Thymus (tissue), 11 donors: ENCODE measurements at regions not wholly inside any gene's neighbourhood (a gene's known extent, or its start where the extent isn't known, plus 50 kb on each side); places are given as distances from the start of the nearest gene placed in this dataset.
"Not testable (repeated sequence)": the region's sequence is repeated elsewhere in the genome, so short reads cannot be mapped to it uniquely, and the experiment has no call there.

ENCODE experiments used
- DNase-seq, 9 donors: peaks; one replicate each; pipeline ENCODE4 v3.0.0-alpha.2; 2013; ENCODE audit warnings: low spot score in 9 of 9, low read depth in 6 of 9, missing footprints in 1 of 9
- H3K27ac ChIP-seq, 2 donors: one replicate each; pipeline ENCODE4 v1.5.1; 2013; ENCODE audit warnings: control low read depth in 1 of 2, low read depth in 1 of 2, low read length in 1 of 2, mild to moderate bottlenecking in 1 of 2, moderate library complexity in 1 of 2
- H3K27me3 ChIP-seq, 2 donors: one replicate each; pipeline ENCODE4 v1.5.1; 2013; ENCODE audit warnings: low read length in 1 of 2; ENCODE audit not compliant: control insufficient read depth in 2 of 2, insufficient read depth in 1 of 2
- H3K36me3 ChIP-seq, 2 donors: one replicate each; pipeline ENCODE4 v1.5.1; 2013; ENCODE audit warnings: low read length in 1 of 2, mild to moderate bottlenecking in 1 of 2, moderate library complexity in 1 of 2; ENCODE audit not compliant: control insufficient read depth in 2 of 2, insufficient read depth in 2 of 2
- H3K4me1 ChIP-seq, 2 donors: one replicate each; pipeline ENCODE4 v1.5.1; 2013; ENCODE audit warnings: low read length in 2 of 2; ENCODE audit not compliant: control insufficient read depth in 2 of 2, insufficient read depth in 2 of 2
- H3K4me3 ChIP-seq, 2 donors: one replicate each; pipeline ENCODE4 v1.5.1; 2013; ENCODE audit warnings: low read length in 2 of 2, control low read depth in 1 of 2, mild to moderate bottlenecking in 1 of 2
- H3K9me3 ChIP-seq, 2 donors: one replicate each; pipeline ENCODE4 v1.5.1; 2013; ENCODE audit warnings: low read length in 1 of 2, mild to moderate bottlenecking in 1 of 2; ENCODE audit not compliant: control insufficient read depth in 2 of 2, insufficient read depth in 1 of 2
- WGBS: extraction: QIAGEN DNeasy Blood & Tissue Kit; methylation state at CpG from one replicate; pipeline ENCODE4 v1.1.7; 2013; 5-methylcytosine and 5-hydroxymethylcytosine counted together
- donor health status: healthy.

DNA sequence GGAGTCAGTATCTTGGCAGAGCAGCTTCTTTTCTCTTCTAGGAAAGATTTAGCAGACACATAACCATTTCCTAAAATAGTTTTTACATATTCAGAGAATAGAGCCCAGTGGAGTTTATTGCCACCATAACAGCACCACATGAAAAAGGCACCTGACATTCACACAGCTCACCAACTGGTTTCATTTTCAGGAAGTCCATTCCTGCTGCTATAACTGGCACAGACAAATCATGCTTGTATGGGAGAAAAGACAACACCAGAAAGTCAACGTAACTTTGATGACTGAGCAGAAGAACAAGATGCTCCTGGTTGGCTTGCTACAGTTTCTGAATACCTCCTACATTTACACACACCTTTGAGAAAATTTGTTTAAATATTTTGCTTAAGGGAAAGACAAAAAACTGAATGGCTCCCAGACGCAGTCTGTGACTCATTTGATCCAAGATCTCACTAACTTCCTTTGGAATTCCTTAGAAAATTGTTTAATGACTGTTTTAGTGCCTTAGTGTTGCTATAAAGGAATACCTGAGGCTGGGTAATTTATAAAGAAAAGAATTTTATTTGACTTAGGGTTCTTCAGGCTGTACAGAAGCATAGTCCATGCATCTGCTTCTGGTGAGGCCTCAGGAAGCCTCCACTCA is 1380.6 kb downstream of the CDH8 start:
- Histone ChIP-seq H3K27ac (no peak overlapping the region), H3K9me3 (no peaks in the 10 kb centered on the region), H3K36me3 (no peaks in the 10 kb centered on the region), H3K4me3 (no peak overlapping the region), H3K27me3 (no peaks in the 10 kb centered on the region), H3K4me1 (no peaks in the 10 kb centered on the region)
- no peak for DNase-seq
- 73% methylated on average over 2 of the region's 2 CpGs for WGBS

DNA sequence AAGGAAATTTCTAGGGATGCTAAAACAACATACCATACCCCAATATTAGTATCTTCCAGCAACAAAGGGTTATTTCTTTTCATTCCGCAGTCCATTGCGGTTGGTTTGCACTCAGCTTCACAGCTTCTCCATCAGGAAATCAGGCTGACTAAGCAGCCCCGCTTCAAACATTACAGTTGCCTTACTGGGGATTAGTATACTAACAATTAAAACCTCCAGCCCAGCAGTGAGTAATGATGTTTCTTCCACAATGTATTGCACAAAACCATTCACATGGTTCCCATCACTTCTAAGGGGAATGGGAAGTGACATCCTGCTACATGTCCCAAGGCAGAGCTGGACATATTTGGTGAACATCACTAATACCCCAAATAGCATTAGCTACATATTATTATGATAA is 1384.9 kb downstream of the CDH8 start:
- H3K36me3 ChIP-seq: no peaks in the 10 kb centered on the region
- no peaks in the 10 kb centered on the region for H3K9me3 ChIP-seq
- WGBS: 93% methylated on average over 3 of the region's 3 CpGs
- H3K27me3 ChIP-seq: no peaks in the 10 kb centered on the region
- H3K27ac ChIP-seq: no peak overlapping the region
- DNase-seq: no peak
- no peaks in the 10 kb centered on the region for H3K4me1 ChIP-seq
- no peak overlapping the region for H3K4me3 ChIP-seq

DNA sequence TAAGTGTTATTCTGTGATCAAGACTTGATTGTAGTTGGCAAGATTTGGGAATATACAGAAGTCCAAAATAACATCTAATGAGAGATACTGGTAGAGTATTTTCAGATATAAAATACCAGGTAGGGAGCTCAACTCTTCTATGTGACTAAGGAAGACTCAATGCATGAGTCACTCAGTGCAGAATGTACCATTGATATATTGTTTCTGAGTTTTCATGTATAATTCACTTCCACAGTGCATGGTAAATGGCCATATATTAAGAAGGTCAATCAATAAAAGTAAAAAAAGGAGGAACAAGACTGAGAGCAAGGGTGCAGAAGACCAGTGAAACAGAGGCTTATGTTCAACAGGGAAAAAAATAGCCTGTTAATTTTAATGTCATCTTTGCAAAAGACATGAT is 1387.9 kb downstream of the CDH8 start:
- no peaks in the 10 kb centered on the region for H3K36me3 ChIP-seq
- no peak for DNase-seq

DNA sequence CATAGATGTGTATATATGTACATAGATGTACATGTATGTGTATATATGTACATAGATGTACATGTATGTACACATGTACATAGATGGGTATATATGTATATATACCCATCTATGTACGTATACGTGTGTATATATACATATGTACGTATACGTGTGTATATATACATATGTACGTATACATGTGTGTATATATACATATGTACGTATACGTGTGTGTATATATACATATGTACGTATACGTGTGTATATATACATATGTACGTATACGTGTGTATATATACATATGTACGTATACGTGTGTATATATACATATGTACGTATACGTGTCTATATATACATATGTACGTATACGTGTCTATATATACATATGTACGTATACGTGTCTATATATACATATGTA is 1388.8 kb downstream of the CDH8 start:
- H3K9me3 ChIP-seq, H3K27ac ChIP-seq, H3K36me3 ChIP-seq, DNase-seq, H3K4me3 ChIP-seq, H3K27me3 ChIP-seq, H3K4me1 ChIP-seq: not testable (repeated sequence)
- WGBS: 80% methylated on average over 19 of the region's 19 CpGs

More for the DNA sequence above, 1387.9 kb downstream of the CDH8 start:
- no peaks in the 10 kb centered on the region for H3K27me3 ChIP-seq
- H3K4me1 ChIP-seq: no peaks in the 10 kb centered on the region
- H3K9me3 ChIP-seq: no peaks in the 10 kb centered on the region
- H3K4me3 ChIP-seq: no peak overlapping the region
- H3K27ac ChIP-seq: no peak overlapping the region

DNA sequence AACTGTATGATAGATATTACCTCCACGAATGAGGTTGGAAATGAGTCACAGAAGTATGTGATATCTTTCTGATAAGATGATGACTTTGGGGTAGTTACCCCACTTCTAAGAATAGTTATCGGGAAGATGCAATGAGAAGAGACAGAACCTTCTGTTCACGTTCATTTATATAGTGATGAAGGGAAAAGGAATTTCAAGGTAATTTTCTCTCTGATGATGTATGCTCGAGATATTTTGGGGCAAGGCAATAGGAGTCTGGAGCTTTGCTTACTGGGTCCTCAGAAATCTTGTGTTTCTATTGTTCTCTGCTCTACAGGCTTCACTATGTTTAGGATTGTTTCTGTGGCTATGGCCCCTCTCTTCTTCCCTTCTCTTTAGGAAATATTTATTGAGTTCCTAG is 1389.6 kb downstream of the CDH8 start:
- no peaks in the 10 kb centered on the region for H3K36me3 ChIP-seq
- WGBS: 88% methylated on average over 4 of the region's 4 CpGs
- no peaks in the 10 kb centered on the region for H3K4me1 ChIP-seq
- no peak overlapping the region for H3K4me3 ChIP-seq
- H3K27ac ChIP-seq: no peak overlapping the region
- no peaks in the 10 kb centered on the region for H3K9me3 ChIP-seq
- no peaks in the 10 kb centered on the region for H3K27me3 ChIP-seq
- DNase-seq: no peak

DNA sequence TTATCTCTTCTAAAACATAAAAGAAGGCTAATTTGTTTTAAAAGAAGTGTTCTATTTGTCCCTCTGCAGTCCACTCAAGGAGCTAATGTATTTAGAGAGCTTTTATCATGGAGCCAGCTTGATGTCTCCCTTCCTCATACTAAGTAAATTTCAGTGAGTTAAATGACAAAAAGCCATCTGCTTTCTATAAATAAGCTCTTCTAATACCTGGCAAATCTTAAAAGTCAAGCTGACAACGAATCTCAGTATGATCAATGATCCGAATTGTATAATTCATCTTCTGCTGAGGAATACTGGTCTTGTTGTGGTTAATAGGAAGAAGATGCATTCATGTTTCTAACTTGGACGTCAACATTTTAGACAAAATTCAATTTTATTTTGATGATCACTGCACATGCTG is 1390.7 kb downstream of the CDH8 start:
- Histone ChIP-seq H3K4me1 (no peaks in the 10 kb centered on the region), H3K27ac (no peak overlapping the region), H3K4me3 (no peak overlapping the region), H3K27me3 (no peaks in the 10 kb centered on the region), H3K9me3 (no peaks in the 10 kb centered on the region), H3K36me3 (no peaks in the 10 kb centered on the region)
- no peak for DNase-seq
- WGBS: 81% methylated on average over 3 of the region's 3 CpGs

DNA sequence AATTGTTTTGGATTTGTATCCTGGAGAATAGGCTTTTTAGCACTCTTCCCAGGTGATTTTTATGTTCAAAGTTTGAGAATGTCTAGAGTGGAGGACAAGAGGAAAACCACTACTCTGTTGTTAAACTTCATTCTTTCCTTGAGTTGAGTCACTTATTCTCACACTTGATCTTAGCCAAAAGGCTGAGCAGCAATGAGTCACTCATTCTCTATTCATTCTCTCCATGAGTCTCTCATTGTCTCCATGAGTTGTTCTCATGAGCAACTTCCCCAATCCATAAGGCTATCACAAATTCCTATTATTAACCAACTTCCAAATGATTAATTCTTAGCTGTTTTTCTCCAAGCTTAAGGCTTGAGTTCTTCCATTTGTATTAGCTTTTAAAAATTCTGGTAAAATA is 1393.3 kb downstream of the CDH8 start:
- Histone ChIP-seq H3K27me3 (no peaks in the 10 kb centered on the region), H3K4me1 (no peaks in the 10 kb centered on the region), H3K9me3 (no peaks in the 10 kb centered on the region), H3K27ac (no peak overlapping the region), H3K36me3 (no peaks in the 10 kb centered on the region), H3K4me3 (no peak overlapping the region)
- no peak for DNase-seq

DNA sequence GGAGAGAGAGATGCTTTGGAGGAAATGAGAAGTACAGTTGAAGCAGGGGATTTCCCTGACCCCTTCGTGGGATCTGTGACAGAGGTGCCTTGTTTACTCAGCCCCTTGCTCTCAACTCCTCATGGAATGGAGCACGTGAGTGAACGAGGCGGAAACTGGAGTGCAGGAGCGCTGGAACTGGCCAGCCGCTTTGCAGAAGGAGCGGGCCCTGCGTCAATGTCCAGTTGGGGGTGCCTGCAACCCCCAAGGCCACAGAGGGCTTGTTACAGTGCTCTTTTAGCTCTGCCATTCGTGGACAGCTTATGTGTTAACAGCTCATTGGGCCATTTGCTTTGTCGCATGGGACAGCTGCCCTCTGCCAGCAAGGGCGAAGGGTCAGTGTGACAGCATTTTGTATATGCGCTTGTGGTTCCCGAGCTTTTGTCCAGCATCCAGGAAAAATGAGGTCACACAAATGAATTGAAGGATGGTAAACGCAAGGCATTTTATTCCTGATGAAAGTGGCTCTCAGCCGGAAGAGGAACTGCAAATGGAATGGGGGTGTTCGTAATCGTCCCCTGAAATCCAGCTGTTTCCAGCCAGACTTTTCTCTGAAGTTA is 1395.1 kb downstream of the CDH8 start:
- no peak for DNase-seq
- Histone ChIP-seq H3K36me3 (no peaks in the 10 kb centered on the region), H3K9me3 (no peaks in the 10 kb centered on the region), H3K4me3 (no peak overlapping the region), H3K27ac (no peak overlapping the region), H3K27me3 (no peaks in the 10 kb centered on the region), H3K4me1 (no peaks in the 10 kb centered on the region)
- 87% methylated on average over 17 of the region's 17 CpGs for WGBS

DNA sequence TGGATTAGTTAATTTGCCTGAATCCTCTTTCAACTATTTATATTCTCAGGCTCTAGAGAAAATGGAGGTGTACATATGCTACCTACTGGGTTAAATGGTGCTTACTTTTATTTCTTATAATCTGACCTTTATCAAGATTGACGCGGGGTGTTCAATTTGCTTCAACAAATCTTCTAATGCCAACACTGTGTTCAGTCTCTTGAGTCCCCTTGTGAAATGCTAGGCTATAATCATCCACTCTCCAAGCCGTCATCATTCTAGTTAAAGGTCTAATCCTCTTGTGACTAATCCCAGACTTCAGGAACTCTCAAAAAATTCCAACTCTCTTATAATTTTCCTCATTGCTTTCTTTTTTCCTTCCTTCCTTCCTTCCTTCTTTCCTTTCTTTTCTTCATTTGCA is 1396.2 kb downstream of the CDH8 start:
- WGBS: 97% methylated on average over 3 of the region's 3 CpGs
- Histone ChIP-seq H3K9me3 (no peaks in the 10 kb centered on the region), H3K4me3 (no peak overlapping the region), H3K27me3 (no peaks in the 10 kb centered on the region), H3K36me3 (no peaks in the 10 kb centered on the region), H3K27ac (no peak overlapping the region), H3K4me1 (no peaks in the 10 kb centered on the region)
- no peak for DNase-seq
